Fibroblast of skin of right biceps (primary cell): ENCODE measurements at regions not wholly inside any gene's neighbourhood (a gene's known extent, or its start where the extent isn't known, plus 50 kb on each side); places are given as distances from the start of the nearest gene placed in this dataset.
"Not testable (repeated sequence)": the region's sequence is repeated elsewhere in the genome, so short reads cannot be mapped to it uniquely, and the experiment has no call there.

Source experiments
- DNase-seq: peaks from one replicate; pipeline ENCODE4 v3.0.0-alpha.2; 2013

- DNase-seq, result peak; percentile 46
Observed at GRCh38 chr3:124142389-124142970, 150.6 kb upstream of the ROPN1 start.

- DNase-seq, result no peak
Observed at GRCh38 chr3:124143047-124143446, 151.1 kb upstream of the ROPN1 start.

DNA sequence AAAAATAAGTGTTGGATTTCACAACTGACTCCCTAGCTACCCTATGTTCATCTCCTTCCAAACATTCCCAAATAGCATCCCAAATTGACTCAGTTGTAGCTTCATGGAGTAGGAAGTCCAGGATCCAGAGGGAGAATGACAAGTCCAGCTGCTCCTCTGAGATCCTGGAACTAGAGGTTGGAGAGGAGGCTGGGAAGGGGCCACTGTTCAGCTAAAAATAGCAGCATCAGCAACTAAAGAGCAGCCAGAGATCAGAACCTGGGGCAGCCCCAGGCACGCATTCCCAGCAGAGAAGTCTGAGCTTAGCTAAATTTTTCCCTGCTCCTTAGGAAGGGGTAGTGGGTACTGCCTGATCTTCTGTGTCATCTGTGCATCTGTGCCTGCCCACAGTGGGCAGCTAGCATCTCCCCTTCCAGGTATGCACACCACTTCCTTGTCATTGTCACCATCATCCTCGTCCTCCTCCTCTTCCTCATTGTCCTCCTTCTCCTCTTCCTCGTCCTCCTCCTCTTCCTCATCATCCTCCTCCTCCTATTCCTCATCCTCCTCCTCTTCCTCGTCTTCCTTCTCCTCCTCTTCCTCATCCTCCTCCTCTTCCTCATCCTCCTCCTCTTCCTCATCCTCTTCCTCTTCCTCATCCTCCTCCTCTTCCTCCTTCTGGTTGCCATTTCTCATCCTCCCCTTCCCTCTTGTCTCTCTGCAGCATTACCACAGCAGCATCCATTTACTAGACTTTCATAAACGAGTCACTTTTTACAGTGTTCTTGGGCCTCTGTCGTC is 152.3 kb upstream of the ROPN1 start:
- DNase-seq, result no peak

GRCh38 chr3:124147429-124147828 is 155.5 kb upstream of the ROPN1 start:
- DNase-seq, result no peak

DNA sequence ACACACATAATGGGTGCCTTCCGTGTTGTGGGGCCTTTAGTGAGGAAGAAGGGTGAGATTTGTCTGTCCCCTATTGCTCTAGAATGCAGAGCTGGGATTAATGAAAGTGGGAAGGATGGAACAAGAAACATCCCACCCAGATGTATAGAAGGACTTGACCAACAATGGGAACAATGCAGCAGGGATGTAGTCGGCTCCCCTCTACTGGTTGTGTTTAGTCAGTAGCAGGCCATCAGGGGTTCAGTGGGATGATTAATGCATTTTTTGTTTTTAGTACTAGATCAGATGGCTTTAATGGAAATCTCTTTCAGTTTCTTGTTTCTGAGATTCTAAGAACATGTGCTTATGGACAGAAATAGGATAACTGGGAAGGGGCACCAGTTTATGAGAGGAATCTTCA is 156.0 kb upstream of the ROPN1 start:
- DNase-seq, result peak; percentile 47

- DNase-seq, result no peak
Observed at GRCh38 chr3:124149081-124149480, 157.2 kb upstream of the ROPN1 start.

DNA sequence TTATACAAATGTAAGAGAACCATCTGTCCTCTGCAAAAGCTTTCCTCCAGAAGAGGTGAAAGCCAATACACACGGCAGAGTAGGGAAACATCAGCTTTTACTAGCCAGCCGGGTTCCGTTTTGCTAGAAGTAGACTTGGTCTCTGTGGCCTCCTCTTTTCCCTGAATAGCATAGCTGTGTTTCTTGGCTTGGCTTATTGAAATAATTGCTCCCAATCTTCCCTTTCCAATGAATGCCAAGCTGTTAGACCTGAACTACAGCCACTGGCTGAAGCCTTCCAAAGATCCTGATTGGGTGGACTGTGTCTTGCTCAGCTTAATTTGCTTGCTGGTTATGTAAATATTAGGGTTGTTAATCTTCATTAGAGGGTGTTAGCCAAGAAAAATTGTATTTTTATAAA is 157.8 kb upstream of the ROPN1 start:
- DNase-seq, result no peak

DNA sequence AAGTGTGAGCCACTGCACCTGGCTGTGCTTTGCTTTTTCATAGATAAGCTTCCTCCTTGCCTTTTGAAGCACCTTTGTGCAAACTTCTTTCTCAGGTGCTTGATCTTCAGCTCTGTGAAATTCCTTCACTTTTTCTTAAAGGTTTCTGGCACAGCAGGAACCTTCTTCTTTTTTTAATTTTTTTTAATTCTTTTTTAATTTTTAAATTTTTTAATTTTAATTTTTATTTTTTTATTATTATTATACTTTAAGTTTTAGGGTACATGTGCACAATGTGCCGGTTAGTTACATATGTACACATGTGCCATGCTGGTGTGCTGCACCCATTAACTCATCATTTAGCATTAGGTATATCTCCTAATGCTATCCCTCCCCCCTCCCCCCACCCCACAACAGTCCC is 161.0 kb upstream of the ROPN1 start:
- not testable (repeated sequence) for DNase-seq

- peak; percentile 33 for DNase-seq
Observed at GRCh38 chr3:124156866-124157712, 165.2 kb upstream of the ROPN1 start.

DNA sequence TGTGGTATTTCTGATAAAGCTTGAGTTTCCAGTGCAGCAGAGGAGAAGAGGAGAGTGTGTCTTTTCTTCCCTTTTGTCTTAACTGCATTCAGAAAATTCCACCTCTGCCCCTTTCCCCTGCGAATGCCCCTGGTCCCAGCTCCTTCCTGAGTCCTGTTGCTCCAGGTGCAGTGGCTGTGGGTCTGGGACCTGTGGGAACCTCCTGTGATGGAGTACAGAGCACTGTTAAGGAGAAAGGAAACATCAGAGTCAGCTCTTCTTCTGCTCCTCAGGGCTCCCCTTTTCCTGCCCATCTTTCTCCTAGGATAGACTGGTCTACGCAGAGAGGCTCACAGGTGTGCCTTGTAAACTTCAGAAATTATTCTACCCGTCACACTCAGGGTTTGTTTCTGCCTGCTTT is 165.8 kb upstream of the ROPN1 start:
- DNase-seq, result no peak

DNA sequence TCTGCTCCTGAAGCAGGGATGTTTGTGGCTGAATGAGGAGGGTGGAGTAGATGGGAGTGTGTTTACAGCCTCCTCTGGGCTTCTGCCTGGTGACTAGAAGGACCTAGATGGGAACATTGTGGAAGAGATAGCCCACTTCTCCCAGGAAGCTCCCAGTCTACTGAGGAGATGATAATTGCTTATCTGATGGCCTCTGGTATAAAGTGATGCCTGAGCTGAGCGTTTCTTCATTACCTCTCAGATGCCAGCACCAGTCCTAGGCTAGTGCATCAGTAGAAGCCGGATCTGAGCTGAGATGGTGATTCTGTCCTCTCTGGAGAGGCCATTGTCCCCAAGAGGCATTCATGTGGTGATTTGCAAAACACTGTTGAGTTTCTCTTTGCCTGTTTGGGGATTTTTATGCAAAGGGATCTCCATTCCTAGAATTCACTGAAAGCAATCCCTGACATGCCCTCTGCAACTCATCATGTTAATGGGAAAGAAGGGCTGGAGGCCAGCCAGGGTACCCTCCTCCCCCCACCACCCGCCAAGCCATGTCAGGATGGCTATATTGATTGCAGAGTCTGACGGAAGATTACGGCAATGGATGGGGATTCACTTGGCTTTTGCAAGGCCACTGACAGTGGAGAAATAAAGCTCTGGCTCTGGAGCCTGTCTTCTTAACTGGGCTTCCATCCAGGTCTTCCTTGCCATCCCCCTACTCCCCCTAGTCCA is 166.4 kb upstream of the ROPN1 start:
- DNase-seq, result peak; percentile 28

- DNase-seq, result no peak
Observed at GRCh38 chr3:124161448-124161847, 169.5 kb upstream of the ROPN1 start.

DNA sequence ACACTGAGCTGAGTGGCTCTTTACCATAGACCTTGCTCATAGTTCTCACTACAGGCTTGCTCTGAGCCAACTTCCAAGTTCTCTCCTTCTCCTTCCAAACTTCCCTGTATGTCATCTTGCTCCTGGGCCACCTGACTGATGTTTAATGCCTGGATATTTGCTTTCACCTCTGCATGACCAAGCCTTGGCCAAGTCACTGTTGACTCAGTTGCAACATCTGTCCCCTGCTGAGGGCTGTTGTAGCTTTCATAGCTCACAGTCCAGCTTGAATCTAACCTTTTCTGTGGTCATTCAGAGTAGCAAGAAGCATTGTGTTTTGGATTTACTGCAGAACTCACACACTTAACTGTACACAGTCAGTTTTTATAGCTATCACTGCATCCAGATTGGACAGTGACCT is 171.8 kb upstream of the ROPN1 start:
- DNase-seq, result no peak

DNA sequence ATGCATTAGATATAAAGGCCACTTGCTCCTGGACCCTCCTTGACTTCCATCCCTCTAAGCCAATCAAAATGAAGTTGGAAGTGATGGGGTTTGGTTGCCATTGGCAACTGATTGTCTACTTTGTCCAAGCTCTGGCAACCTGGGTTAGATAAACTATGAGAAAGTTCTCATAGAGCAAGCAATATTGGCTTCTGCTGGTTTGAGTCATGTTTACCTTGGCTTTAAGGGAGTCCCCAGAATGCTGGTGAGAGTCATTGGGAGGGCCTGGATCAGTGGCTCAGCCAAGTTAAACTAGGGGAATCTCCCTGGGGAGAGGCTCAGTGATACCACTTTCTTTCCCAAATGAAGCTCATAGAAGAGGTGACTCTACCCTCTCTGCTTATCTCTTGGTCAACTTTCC is 176.3 kb upstream of the ROPN1 start:
- peak; percentile 63 for DNase-seq

- no peak for DNase-seq
Observed at GRCh38 chr3:124172283-124172682, 180.4 kb upstream of the ROPN1 start.

GRCh38 chr3:124172816-124173215 is 180.9 kb upstream of the ROPN1 start:
- DNase-seq, result no peak

GRCh38 chr3:124174476-124174875 is 182.6 kb upstream of the ROPN1 start:
- peak; percentile 17 for DNase-seq

GRCh38 chr3:124174910-124175874 is 183.3 kb upstream of the ROPN1 start:
- no peak for DNase-seq

DNA sequence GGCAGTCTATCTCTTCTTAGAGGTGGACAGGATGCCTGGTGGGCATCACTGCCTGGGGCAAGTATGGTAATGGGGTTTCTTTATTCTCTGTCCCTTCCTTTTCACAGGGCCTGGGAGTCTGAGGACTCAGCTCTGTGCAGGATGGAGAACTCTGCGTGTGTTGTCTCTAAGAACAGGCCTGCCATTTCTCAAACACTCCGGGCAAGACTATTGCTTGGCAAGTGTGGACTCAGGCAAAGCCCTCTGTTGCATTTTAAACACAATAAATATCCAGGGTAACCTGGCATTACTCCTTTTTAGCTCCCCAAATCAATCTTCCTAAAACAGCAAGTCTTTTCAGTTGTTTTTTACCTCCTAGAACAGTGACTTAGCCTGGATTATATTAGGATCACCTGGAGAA is 185.1 kb upstream of the ROPN1 start:
- DNase-seq, result no peak

DNA sequence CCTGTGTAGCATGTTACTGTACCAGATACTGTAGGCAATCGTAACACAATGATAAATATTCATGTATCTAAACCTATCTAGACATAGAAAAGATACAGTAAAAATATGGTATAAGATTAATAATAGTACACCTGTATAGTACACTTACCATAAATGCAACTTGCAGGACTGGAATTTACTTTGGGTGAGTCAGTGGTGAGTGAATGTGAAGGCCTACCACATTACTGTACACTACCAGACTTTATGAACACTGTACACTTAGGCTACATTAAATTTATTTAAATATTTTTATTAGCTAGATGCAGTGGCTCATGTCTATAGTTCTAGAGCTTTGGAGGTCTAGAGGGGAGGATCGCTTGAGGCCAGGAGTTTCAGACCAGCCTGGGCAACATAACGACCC is 186.6 kb upstream of the ROPN1 start:
- DNase-seq, result peak; percentile 15

GRCh38 chr3:124200407-124200806 is 208.5 kb upstream of the ROPN1 start:
- DNase-seq, result peak; percentile 58

DNA sequence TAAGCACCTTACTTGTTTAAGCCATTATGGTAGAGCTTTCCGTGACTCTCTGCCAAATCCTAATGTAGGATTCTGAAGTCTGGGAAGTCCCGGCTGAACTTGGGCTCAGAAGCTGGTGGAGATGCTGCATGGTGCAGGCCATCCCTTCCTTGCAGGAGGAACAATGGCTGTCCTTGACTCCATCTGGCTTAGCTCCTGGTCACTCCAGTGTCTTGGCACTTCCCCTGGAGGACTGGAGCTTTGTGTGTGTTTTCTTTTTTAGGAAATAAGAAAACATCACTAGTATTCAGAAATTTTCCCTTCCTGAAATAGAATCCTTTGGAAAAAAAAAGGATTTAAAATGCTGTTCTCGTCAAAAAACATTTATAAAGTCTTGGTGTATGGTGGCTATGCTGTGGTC is 209.3 kb upstream of the ROPN1 start:
- DNase-seq, result no peak
